Subcutaneous abdominal adipose tissue (tissue), 5 donors: ENCODE measurements at regions not wholly inside any gene's neighbourhood (a gene's known extent, or its start where the extent isn't known, plus 50 kb on each side); places are given as distances from the start of the nearest gene placed in this dataset.

ENCODE experiments used
- H3K27ac ChIP-seq: one replicate; pipeline ENCODE4 v1.7.0; 2013; ENCODE audit warnings: low read depth, mild to moderate bottlenecking, inconsistent platforms, low read length, moderate library complexity
- H3K27me3 ChIP-seq, 5 donors: one replicate each; pipeline ENCODE4 v1.7.0; 2013; ENCODE audit warnings: low read length in 5 of 5, inconsistent platforms in 1 of 5; ENCODE audit not compliant: control insufficient read depth in 5 of 5, insufficient read depth in 4 of 5
- H3K36me3 ChIP-seq, 5 donors: one replicate each; pipeline ENCODE4 v1.7.0; 2013; ENCODE audit warnings: low read length in 5 of 5; ENCODE audit not compliant: control insufficient read depth in 5 of 5, insufficient read depth in 5 of 5
- H3K4me1 ChIP-seq, 5 donors: one replicate each; pipeline ENCODE4 v1.7.0; 2013; ENCODE audit warnings: low read length in 5 of 5, mild to moderate bottlenecking in 3 of 5, moderate library complexity in 1 of 5; ENCODE audit not compliant: control insufficient read depth in 5 of 5, insufficient read depth in 5 of 5
- H3K4me3 ChIP-seq, 5 donors: one replicate each; pipeline ENCODE4 v1.7.0; 2013; ENCODE audit warnings: low read length in 5 of 5, low read depth in 1 of 5
- H3K9ac ChIP-seq, 5 donors: one replicate each; pipeline ENCODE4 v1.7.0; 2013; ENCODE audit warnings: low read length in 5 of 5, mild to moderate bottlenecking in 4 of 5, moderate library complexity in 3 of 5
- H3K9me3 ChIP-seq, 5 donors: one replicate each; pipeline ENCODE4 v1.7.0; 2013; ENCODE audit warnings: low read length in 5 of 5; ENCODE audit not compliant: control insufficient read depth in 5 of 5
- donor health status: healthy.
- donor health status: healthy.
- donor health status: healthy.
- donor health status: healthy.
- donor health status: healthy.

DNA sequence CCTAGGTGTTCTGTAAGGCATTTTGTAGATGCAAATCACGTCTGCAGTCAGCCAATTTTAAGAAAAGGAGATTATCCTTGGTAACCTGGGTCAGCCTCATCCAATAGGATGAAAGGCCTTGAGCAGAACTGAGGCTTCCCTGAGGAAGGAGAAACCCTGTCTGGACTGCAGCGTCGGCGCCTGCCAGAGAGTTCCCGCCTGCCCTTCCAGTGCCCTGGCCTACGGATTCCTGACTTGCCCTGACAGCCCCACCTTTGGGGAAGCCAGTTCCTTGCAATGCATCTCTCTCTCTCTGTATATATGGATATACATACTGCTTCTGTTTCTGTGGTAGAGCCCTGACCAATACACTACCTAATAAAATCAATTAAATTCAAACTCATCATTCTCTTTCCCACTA is 66.2 kb upstream of the RUFY1 start:
- Histone ChIP-seq H3K27me3 (peaks cover 0 to 7% (median 0%) of the 10 kb centered on the region in 5 donors), H3K9me3 (no peaks in the 10 kb centered on the region), H3K36me3 (no peaks in the 10 kb centered on the region), H3K9ac (no peak overlapping the region), H3K4me1 (peaks cover 0 to 7% (median 0%) of the 10 kb centered on the region in 5 donors), H3K27ac (no peak overlapping the region), H3K4me3 (no peak overlapping the region)

- no peak overlapping the region for H3K9ac ChIP-seq
- H3K4me1 ChIP-seq = no peaks in the 10 kb centered on the region
- H3K27ac ChIP-seq = no peak overlapping the region
- no peaks in the 10 kb centered on the region for H3K36me3 ChIP-seq
- no peak overlapping the region for H3K4me3 ChIP-seq
- no peaks in the 10 kb centered on the region for H3K9me3 ChIP-seq
- peaks cover 0 to 2% (median 0%) of the 10 kb centered on the region in 5 donors for H3K27me3 ChIP-seq
These were observed 71.7 kb upstream of the RUFY1 start for GRCh38 chr5:179478624-179479023.

DNA sequence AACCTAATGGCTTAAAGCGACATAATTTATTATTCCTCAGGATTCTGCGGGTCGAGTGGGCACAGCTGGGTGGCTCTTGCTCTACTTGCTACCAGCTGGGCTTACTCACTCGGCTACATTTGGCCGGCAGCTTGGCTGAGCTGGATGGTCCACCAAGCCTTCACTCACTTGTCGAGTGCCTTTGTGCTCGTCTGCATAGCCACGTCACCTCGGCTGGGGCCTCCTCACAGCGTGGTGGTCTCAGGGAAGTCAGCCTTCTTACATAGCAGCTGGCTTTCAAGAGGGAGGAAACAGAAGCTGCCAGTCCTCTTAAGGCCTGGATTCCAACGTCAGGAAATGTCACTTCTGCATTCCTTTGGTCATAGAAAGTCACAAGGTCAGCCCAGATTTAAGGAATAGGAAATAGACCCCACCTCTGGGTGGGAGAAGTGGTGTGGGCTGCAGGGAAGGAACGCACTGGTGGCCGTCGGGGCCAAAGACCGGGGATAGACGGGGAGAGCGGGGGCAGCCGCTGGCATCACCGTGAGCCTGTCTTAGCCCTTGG is 75.1 kb upstream of the RUFY1 start:
- Histone ChIP-seq H3K36me3 (no peaks in the 10 kb centered on the region), H3K4me1 (no peaks in the 10 kb centered on the region), H3K9me3 (no peaks in the 10 kb centered on the region), H3K27ac (no peak overlapping the region), H3K27me3 (no peaks in the 10 kb centered on the region), H3K4me3 (no peak overlapping the region), H3K9ac (no peak overlapping the region)

DNA sequence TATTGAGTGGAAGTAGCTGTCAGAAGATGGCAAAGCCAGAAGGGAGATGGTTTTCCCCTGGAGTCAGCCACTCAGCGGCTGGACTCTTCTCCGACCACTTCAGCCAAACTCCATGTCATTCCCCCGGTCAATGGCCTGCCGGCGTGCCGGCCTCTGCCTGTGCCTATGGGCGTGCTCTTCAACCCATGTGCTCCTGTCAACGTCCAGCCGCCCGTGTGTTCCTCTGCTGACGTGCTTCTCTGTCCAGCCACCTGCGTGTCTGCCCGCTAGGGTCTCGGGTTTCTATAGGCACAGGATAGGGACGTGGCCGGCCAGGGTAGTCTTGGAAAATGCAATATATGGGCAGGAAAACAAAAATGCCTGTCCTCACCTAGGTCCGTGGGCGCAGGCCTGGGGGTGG is 77.7 kb upstream of the RUFY1 start:
- H3K4me3 ChIP-seq = no peak overlapping the region

DNA sequence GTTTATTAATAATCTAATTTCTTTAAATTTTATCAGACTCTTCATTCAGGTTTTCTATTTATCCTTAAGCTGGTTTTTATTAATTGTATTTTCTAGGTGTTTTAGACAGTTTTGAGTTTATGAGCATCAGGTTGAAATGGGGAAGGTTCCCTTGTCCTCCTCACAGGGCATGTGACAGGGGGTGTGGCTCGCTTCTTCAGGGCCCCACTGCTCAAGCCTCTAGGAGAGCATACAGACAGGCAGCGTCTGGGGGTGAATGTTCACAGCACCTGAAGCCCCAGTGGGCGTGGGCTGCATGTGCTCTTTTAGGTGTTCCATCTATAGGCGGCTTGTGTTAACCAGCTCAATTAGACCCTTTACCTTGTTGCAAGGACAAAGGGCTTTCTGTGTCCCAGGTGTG is 78.2 kb upstream of the RUFY1 start:
- Histone ChIP-seq H3K27me3 (no peaks in the 10 kb centered on the region), H3K27ac (no peak overlapping the region), H3K36me3 (no peaks in the 10 kb centered on the region), H3K4me3 (no peak overlapping the region), H3K9ac (no peak overlapping the region), H3K9me3 (no peaks in the 10 kb centered on the region), H3K4me1 (no peaks in the 10 kb centered on the region)

More for the DNA sequence above, 77.7 kb upstream of the RUFY1 start:
- Histone ChIP-seq H3K27me3 (no peaks in the 10 kb centered on the region), H3K9me3 (no peaks in the 10 kb centered on the region), H3K36me3 (no peaks in the 10 kb centered on the region), H3K4me1 (no peaks in the 10 kb centered on the region), H3K27ac (no peak overlapping the region), H3K9ac (no peak overlapping the region)

GRCh38 chr5:179470201-179470600 is 80.2 kb upstream of the RUFY1 start:
- Histone ChIP-seq H3K4me1 (no peaks in the 10 kb centered on the region), H3K36me3 (no peaks in the 10 kb centered on the region), H3K9ac (no peak overlapping the region), H3K27ac (no peak overlapping the region), H3K27me3 (no peaks in the 10 kb centered on the region), H3K4me3 (no peak overlapping the region), H3K9me3 (peaks cover 0 to 8% (median 0%) of the 10 kb centered on the region in 5 donors)

- Histone ChIP-seq H3K9ac (no peak overlapping the region), H3K27ac (no peak overlapping the region), H3K4me1 (no peaks in the 10 kb centered on the region), H3K9me3 (peaks cover 2 to 12% (median 8%) of the 10 kb centered on the region in 5 donors), H3K27me3 (no peaks in the 10 kb centered on the region), H3K36me3 (no peaks in the 10 kb centered on the region), H3K4me3 (no peak overlapping the region)
These were observed 81.7 kb upstream of the RUFY1 start for GRCh38 chr5:179468696-179469095.

DNA sequence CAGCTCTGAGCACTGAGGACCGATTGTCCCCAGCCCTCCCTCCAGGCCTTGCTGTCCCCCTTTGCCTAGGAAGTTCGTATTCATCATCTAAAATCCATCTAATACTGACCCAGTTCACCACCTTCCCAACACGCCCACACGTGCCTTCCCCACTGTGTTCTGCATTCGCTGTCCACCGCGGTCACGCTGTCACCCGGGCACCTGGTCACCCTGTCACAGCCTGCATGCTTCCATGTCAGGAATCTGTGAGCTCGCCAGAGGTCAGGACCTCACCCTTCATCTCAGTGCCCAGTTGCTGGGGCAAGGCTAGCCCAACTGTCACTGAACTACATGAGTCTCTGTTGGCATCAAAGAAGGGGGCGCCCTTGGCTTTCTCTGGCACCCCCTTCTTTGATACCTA is 82.9 kb upstream of the RUFY1 start:
- H3K36me3 ChIP-seq = no peaks in the 10 kb centered on the region
- H3K27me3 ChIP-seq = no peaks in the 10 kb centered on the region
- H3K27ac ChIP-seq = no peak overlapping the region
- H3K4me1 ChIP-seq = no peaks in the 10 kb centered on the region
- peaks cover 2 to 12% (median 9%) of the 10 kb centered on the region in 5 donors for H3K9me3 ChIP-seq
- no peak overlapping the region for H3K4me3 ChIP-seq
- no peak overlapping the region for H3K9ac ChIP-seq

- Histone ChIP-seq H3K9ac (no peak overlapping the region), H3K4me3 (no peak overlapping the region), H3K27ac (no peak overlapping the region), H3K9me3 (peaks cover 2 to 12% (median 9%) of the 10 kb centered on the region in 5 donors), H3K36me3 (no peaks in the 10 kb centered on the region), H3K27me3 (peaks cover 0 to 2% (median 0%) of the 10 kb centered on the region in 5 donors), H3K4me1 (no peaks in the 10 kb centered on the region)
These were observed 85.7 kb upstream of the RUFY1 start for GRCh38 chr5:179464631-179465030.

GRCh38 chr5:179462040-179462439 is 88.3 kb upstream of the RUFY1 start:
- H3K4me1 ChIP-seq = no peaks in the 10 kb centered on the region
- H3K9me3 ChIP-seq = peaks cover 2 to 12% (median 9%) of the 10 kb centered on the region in 5 donors
- no peak overlapping the region for H3K9ac ChIP-seq
- no peak overlapping the region for H3K27ac ChIP-seq
- H3K27me3 ChIP-seq = peaks cover 0 to 2% (median 0%) of the 10 kb centered on the region in 5 donors
- no peak overlapping the region for H3K4me3 ChIP-seq
- H3K36me3 ChIP-seq = no peaks in the 10 kb centered on the region
